GM21786 (cell line): ENCODE measurements at regions not wholly inside any gene's neighbourhood (a gene's known extent, or its start where the extent isn't known, plus 50 kb on each side); places are given as distances from the start of the nearest gene placed in this dataset.

ENCODE experiments used
- ATAC-seq: cut with Tn5 transposase; IDR thresholded peaks from one replicate; pipeline ENCODE4 v1.9.1; 2021; ENCODE audit not compliant: unreplicated experiment

- no peak for ATAC-seq
Observed at GRCh38 chr12:30508205-30508967, 187.3 kb downstream of the IPO8 start.

GRCh38 chr12:30507576-30507975 lies 188.1 kb downstream of the IPO8 start:
- ATAC-seq = no peak

GRCh38 chr12:30506411-30506810 lies 189.3 kb downstream of the IPO8 start:
- ATAC-seq = no peak

GRCh38 chr12:30501718-30502117 lies 194.0 kb downstream of the IPO8 start:
- ATAC-seq = no peak

- no peak for ATAC-seq
Observed at GRCh38 chr12:30500532-30500931, 195.1 kb downstream of the IPO8 start.

GRCh38 chr12:30485230-30485890 lies 210.3 kb downstream of the IPO8 start:
- no peak for ATAC-seq

GRCh38 chr12:30484658-30485057 lies 211.0 kb downstream of the IPO8 start:
- ATAC-seq = no peak

- ATAC-seq = no peak
Observed at GRCh38 chr12:30482650-30483049, 213.0 kb downstream of the IPO8 start.

GRCh38 chr12:30473274-30473673 lies 222.4 kb downstream of the IPO8 start:
- no peak for ATAC-seq

GRCh38 chr12:30466093-30466585 lies 229.5 kb downstream of the IPO8 start:
- ATAC-seq = no peak

GRCh38 chr12:30463636-30464035 lies 232.0 kb downstream of the IPO8 start:
- ATAC-seq = no peak

GRCh38 chr12:30462249-30462648 lies 233.4 kb downstream of the IPO8 start:
- ATAC-seq = no peak

GRCh38 chr12:30461026-30461615 lies 234.5 kb downstream of the IPO8 start:
- ATAC-seq = no peak

GRCh38 chr12:30458453-30458852 lies 237.2 kb downstream of the IPO8 start:
- no peak for ATAC-seq

GRCh38 chr12:30457621-30458289 lies 237.9 kb downstream of the IPO8 start:
- ATAC-seq = no peak

- no peak for ATAC-seq
Observed at GRCh38 chr12:30450872-30451271, 244.8 kb downstream of the IPO8 start.

GRCh38 chr12:30450226-30450625 lies 245.4 kb downstream of the IPO8 start:
- ATAC-seq = no peak

- ATAC-seq = no peak
Observed at GRCh38 chr12:30448038-30448437, 247.6 kb downstream of the IPO8 start.

GRCh38 chr12:30447061-30447750 lies 248.5 kb downstream of the IPO8 start:
- no peak for ATAC-seq

- ATAC-seq = no peak
Observed at GRCh38 chr12:30442461-30442860, 253.2 kb downstream of the IPO8 start.
